ACC112 (cell line): ENCODE measurements at regions not wholly inside any gene's neighbourhood (a gene's known extent, or its start where the extent isn't known, plus 50 kb on each side); places are given as distances from the start of the nearest gene placed in this dataset.
"Not testable (repeated sequence)": the region's sequence is repeated elsewhere in the genome, so short reads cannot be mapped to it uniquely, and the experiment has no call there.

Experiments used
- H2AFZ ChIP-seq: fragments of 200-600 bp; sonication (generic); one replicate; pipeline ENCODE4 v1.6.0; 2017; ENCODE audit warnings: antibody characterized with exemption, low read length; ENCODE audit not compliant: unreplicated experiment
- H3K27ac ChIP-seq: fragments of 200-600 bp; sonication (generic); 2 replicates; pipeline ENCODE4 v1.5.1; 2014; ENCODE audit warnings: low read depth, mild to moderate bottlenecking, antibody characterized with exemption, low read length, moderate library complexity
- H3K27me3 ChIP-seq: fragments of 200-600 bp; sonication (generic); 2 replicates; pipeline ENCODE4 v1.6.1; 2014; ENCODE audit warnings: mild to moderate bottlenecking, antibody characterized with exemption, low read length, moderate library complexity, mixed read lengths; ENCODE audit not compliant: insufficient read depth
- H3K36me3 ChIP-seq: fragments of 200-600 bp; sonication (generic); 2 replicates; pipeline ENCODE4 v1.6.1; 2016; ENCODE audit warnings: mild to moderate bottlenecking, antibody characterized with exemption, low read length, moderate library complexity, mixed read lengths; ENCODE audit not compliant: insufficient read depth
- H3K4me1 ChIP-seq: fragments of 200-600 bp; sonication (generic); one replicate; pipeline ENCODE4 v1.6.1; 2016; ENCODE audit warnings: low read length, mixed read lengths; ENCODE audit not compliant: insufficient read depth, unreplicated experiment, control insufficient read depth
- H3K4me3 ChIP-seq: fragments of 200-600 bp; sonication (generic); 2 replicates; pipeline ENCODE4 v1.5.1; 2014; ENCODE audit warnings: mild to moderate bottlenecking, low read depth, low read length
- H3K79me2 ChIP-seq: fragments of 200-600 bp; sonication (generic); one replicate; pipeline ENCODE4 v1.6.0; 2016; ENCODE audit warnings: low read length; ENCODE audit not compliant: control insufficient read depth, unreplicated experiment, insufficient read depth

DNA sequence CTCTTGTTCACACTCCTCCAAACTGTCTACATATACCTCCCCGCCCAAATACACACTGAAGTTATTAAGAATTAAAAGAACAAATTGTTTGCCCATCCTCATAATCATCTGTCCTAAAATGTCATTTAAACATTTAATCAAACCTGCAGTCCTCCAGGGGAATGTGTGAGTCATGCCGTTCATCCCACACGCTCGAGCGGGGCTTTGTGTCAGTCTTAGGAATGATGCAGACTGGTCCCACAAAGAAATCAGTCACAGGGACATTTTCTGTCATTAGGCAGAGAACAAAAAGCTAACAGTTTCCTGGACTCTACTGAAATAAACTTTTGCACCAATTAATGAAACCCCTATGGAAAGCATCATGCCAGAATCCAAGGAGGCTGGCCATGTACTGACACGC, 194.6 kb downstream of the ZNF92 start:
- not testable (repeated sequence) for H3K4me3 ChIP-seq, H3K27ac ChIP-seq, H3K27me3 ChIP-seq, H2AFZ ChIP-seq, H3K79me2 ChIP-seq, H3K4me1 ChIP-seq, H3K36me3 ChIP-seq

DNA sequence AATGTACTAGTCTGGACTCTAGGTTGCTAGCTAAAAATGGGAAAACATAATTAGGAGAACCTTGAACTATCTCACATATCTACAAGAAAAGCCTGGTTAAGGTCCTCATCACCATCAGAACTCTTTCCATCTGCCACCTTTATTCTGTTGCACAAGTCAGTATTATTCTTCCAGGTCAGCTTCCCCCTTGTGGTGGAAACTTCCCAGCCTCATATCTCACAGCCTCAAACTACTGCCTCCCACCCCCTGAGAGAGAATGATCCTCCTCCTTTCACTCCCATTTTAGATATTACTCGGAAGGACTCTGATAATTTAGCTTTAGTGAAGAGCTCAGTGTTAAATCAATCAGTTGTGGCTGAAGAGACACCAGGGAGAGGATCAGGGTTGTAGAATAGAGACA, 197.3 kb downstream of the ZNF92 start:
- not testable (repeated sequence) for H3K36me3 ChIP-seq, H2AFZ ChIP-seq, H3K4me3 ChIP-seq, H3K79me2 ChIP-seq, H3K4me1 ChIP-seq, H3K27me3 ChIP-seq, H3K27ac ChIP-seq

DNA sequence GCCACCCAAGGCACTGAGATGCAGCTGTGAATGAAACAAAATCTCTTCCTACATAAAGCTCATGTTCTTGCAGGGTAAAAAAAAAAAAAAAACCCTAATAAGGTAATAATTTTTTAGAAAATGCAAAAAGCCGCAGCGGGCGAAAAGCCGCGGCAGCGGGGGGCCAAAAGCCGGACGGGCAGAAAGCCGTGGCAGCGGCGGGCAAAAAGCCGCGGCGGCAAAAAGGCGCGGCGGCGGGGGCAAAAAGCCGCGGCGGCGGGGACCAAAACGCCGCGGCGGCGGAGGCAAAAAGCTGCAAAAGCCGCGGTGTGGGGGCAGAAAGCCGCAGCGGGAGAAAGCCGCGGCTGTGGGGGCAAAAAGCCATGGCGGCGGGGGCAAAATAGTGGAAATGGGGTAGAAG, 198.9 kb downstream of the ZNF92 start:
- not testable (repeated sequence) for H3K27ac ChIP-seq, H3K36me3 ChIP-seq, H3K79me2 ChIP-seq, H2AFZ ChIP-seq, H3K4me3 ChIP-seq, H3K4me1 ChIP-seq, H3K27me3 ChIP-seq

DNA sequence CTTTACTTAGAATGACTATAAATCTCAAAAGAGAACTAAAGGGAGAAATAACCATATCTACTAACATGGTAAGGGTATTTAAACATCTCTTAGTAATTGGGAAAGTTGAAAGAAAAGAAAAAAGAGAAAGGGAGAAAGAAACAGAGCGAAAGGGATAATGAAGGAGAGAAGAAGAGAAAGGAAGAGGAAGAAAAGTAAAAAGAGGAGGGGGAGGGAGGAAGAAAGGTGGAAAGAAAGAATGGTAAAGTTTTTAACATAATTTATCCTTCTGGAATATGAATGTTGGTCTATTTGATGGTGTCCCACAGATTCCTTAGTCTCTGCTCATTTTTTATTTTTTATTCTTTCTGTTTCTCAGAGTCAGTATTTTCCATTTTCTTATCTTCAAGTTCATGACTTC, 202.7 kb downstream of the ZNF92 start:
- not testable (repeated sequence) for H3K27ac ChIP-seq, H2AFZ ChIP-seq, H3K4me1 ChIP-seq, H3K4me3 ChIP-seq, H3K27me3 ChIP-seq, H3K79me2 ChIP-seq, H3K36me3 ChIP-seq

DNA sequence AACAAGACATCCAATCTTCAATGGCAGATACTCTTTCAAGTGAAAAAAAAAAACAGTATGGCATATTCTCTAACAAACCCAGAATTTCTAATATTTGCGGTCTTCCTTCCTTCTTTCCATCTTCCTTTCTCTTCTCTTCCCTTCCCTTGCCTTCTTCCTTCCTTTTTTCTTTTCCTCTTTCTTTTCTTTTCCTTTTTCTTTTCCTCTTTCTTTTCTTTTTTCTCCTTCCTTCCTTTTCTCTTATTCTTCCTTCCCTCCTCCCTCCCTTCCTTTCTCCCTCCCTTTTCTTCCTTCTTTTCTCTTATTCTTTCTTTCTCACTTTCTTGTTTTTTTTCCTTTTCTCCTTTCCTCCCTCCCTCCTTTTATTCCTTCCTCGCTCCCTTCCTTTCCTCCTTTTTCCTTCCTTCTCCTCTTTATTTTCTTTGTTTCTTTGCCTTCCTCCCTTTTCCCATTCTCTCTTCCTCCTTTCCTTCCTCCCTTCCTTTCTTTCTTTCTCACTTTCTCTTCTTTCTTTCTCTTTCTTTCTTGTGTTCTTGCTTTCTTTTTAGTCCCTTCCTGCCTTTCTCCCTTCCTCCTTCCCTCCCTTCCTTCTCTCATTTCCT, 209.0 kb downstream of the ZNF92 start:
- H3K4me3 ChIP-seq, H3K4me1 ChIP-seq, H3K79me2 ChIP-seq, H3K27me3 ChIP-seq, H3K36me3 ChIP-seq, H2AFZ ChIP-seq, H3K27ac ChIP-seq: not testable (repeated sequence)

DNA sequence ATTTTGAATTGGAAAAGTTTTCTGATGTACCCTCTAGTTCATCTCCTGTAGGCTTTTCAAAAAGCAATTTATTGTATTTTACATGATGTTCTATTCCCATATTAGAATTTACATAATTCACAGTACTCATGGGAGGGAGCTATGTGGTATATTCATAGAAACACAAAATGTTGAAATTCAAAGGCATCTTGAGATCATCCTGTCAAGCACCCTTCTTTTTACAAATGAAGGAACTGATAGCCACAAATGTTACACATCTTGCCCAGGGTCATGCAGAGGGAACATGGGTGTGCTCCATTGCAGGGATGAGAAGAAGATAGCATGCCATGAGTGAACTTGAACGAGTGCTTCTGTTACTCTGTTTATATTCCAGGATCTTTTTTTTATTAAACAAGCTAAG, 228.8 kb downstream of the ZNF92 start:
- H3K36me3 ChIP-seq, H3K79me2 ChIP-seq, H3K4me3 ChIP-seq, H3K27ac ChIP-seq, H3K4me1 ChIP-seq, H2AFZ ChIP-seq: not testable (repeated sequence)
- H3K27me3 ChIP-seq = peaks cover 74% of the 10 kb centered on the region

DNA sequence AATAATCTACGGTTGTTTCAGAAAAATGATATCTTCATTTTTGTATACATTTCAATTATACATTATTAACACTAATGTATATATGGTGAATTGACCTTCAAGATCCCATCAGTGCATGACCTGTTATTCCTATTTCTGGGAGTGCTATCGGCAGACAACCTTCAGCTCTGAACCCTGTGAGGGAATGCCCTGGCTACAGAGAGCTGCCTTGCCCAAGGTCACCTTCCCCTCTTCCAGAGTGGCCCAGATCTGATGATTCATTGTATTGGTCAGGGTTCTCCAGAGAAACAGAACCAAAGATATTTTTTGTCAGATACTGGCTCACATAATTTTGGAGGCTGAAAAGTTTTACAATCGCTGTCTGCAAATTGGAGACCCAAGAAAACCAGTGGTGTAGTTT, 235.5 kb downstream of the ZNF92 start:
- Histone ChIP-seq H3K4me1 (no peaks in the 10 kb centered on the region), H3K27me3 (peaks cover 69% of the 10 kb centered on the region), H3K36me3 (no peaks in the 10 kb centered on the region), H3K79me2 (no peaks in the 10 kb centered on the region), H2AFZ (no peak overlapping the region), H3K4me3 (no peak overlapping the region), H3K27ac (no peak overlapping the region)

DNA sequence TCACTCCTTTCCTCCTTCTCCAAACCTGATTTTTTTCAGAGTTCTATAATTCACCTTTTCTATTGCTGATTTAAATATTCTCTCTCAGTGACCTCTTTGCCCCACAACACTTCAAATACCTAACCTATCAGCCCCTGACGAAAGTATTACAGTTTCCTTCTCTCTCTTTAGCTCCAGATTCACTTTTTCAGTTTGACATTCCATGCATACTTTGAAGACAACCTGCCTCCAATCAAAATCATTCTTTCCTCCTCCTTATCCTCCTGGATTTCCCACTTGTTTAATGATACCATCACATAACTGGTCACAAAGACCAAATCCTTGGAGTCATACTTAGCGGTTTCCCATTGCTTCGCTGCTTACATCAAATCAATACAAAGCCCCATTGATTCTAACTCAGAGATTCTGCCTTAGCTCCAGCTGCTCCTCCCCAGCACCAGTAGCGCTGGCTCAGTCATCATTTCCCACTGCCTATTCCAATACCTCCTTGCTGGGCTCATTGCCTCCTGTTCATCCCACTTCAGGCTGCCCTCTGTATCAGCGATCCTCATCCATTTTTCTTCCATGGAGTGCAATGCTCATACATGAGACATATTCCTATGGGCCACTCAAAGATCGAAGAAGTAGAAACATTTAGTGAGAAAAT, 240.1 kb downstream of the ZNF92 start:
- H3K36me3 ChIP-seq, H2AFZ ChIP-seq, H3K79me2 ChIP-seq, H3K4me1 ChIP-seq, H3K27ac ChIP-seq, H3K4me3 ChIP-seq: not testable (repeated sequence)
- peaks cover 71% of the 10 kb centered on the region for H3K27me3 ChIP-seq

DNA sequence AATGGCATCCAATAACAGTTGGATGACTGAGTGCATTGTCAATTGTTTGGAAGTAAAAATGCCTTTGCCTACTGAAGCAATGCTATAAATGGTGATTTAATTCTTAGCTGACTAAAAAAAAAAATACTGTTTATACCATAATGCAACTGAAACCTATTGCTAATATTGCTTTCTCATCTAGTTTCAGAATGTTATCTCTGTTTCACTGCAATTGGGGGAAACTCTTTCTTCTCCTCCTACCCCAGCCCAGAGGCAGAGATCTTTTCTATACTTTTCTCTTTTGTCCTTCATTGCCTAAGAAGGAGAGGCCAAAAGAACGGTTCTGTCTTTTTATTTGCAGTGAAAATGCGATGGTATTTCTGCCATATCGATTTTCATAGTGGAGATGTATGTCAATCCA, 242.5 kb downstream of the ZNF92 start:
- H3K79me2 ChIP-seq, H3K27ac ChIP-seq, H2AFZ ChIP-seq, H3K4me3 ChIP-seq, H3K36me3 ChIP-seq, H3K4me1 ChIP-seq: not testable (repeated sequence)
- peaks cover 70% of the 10 kb centered on the region for H3K27me3 ChIP-seq

DNA sequence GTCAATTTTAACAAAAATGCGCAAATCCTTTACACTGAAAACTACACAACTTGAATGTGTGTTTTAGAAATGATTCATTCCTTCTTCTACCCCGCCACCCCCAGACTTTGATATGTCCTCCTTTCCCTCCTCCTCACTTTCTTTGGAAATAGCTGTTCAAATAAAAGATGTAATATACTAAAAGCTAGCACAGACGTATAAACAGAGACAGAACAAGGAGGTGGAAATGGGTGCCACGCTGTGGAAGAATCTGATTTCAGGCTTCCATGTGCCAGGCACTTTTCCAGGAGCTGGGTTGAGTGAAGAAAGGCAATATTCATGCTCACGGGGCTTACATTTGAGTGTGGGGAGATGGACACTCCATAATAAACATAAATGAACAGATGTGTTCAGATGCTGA, 246.6 kb downstream of the ZNF92 start:
- not testable (repeated sequence) for H3K4me1 ChIP-seq

DNA sequence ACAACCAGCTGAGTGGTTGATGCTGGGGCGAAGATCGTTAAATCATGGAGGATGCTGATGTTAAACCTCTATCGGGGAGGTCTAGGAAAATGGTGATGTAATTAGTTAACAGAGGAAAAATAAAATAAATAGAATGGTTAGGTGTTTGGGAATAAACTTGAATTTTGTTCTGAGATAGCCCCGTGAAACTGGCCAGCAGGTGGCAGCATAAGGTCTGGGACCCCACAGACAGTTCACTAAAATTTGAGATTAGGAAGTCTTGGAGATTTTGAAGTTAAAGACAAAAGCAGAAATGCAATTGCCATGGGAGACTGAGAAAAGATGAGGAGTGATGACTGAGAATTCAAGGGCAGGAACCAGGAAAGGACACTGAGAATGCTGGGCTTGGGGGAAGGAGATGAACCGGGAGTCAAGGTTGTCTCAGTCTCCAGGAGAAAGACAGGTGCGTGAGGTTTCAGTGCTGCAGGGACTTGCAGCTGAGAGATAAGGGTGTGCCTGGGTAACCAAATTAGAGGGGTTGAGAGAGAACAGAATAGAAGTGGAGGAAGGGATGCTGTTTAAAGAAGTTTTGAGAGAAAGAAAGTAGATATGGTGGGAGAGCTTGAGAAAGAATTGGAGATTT, 248.0 kb downstream of the ZNF92 start:
- not testable (repeated sequence) for H3K27ac ChIP-seq, H3K4me1 ChIP-seq, H2AFZ ChIP-seq, H3K4me3 ChIP-seq, H3K36me3 ChIP-seq, H3K79me2 ChIP-seq
- peaks cover 67% of the 10 kb centered on the region for H3K27me3 ChIP-seq

More for the DNA sequence above, 246.6 kb downstream of the ZNF92 start:
- H3K27me3 ChIP-seq = peaks cover 69% of the 10 kb centered on the region
- not testable (repeated sequence) for H2AFZ ChIP-seq, H3K4me3 ChIP-seq, H3K36me3 ChIP-seq, H3K79me2 ChIP-seq, H3K27ac ChIP-seq
